HG03095 (cell line): ENCODE measurements at regions not wholly inside any gene's neighbourhood (a gene's known extent, or its start where the extent isn't known, plus 50 kb on each side); places are given as distances from the start of the nearest gene placed in this dataset.
"Not testable (repeated sequence)": the region's sequence is repeated elsewhere in the genome, so short reads cannot be mapped to it uniquely, and the experiment has no call there.

Source experiments
- ATAC-seq: cut with Tn5 transposase; IDR thresholded peaks from one replicate; pipeline ENCODE4 v1.9.1; 2021; ENCODE audit warnings: moderate library complexity; ENCODE audit not compliant: unreplicated experiment

GRCh38 chr4:74505355-74505978 is 60.5 kb downstream of the AREG start:
- ATAC-seq, result not testable (repeated sequence)

GRCh38 chr4:74509363-74509762 is 64.4 kb downstream of the AREG start:
- not testable (repeated sequence) for ATAC-seq

GRCh38 chr4:74516303-74516702 is 71.4 kb downstream of the AREG start:
- ATAC-seq, result no peak

- no peak for ATAC-seq
Measured at GRCh38 chr4:74517996-74518395, 73.1 kb downstream of the AREG start.

GRCh38 chr4:74522251-74522991 is 77.5 kb downstream of the AREG start:
- ATAC-seq, result no peak

- ATAC-seq, result no peak
Measured at GRCh38 chr4:74523096-74523495, 78.2 kb downstream of the AREG start.

- ATAC-seq, result no peak
Measured at GRCh38 chr4:74524985-74525384, 80.0 kb downstream of the AREG start.

- ATAC-seq, result no peak
Measured at GRCh38 chr4:74527049-74527448, 82.1 kb downstream of the AREG start.

GRCh38 chr4:74528178-74528577 is 83.2 kb downstream of the AREG start:
- no peak for ATAC-seq

- no peak for ATAC-seq
Measured at GRCh38 chr4:74529284-74530041, 84.5 kb downstream of the AREG start.

GRCh38 chr4:74531963-74532794 is 87.2 kb downstream of the AREG start:
- ATAC-seq, result peak; percentile 72

- no peak for ATAC-seq
Measured at GRCh38 chr4:74534121-74534520, 89.2 kb downstream of the AREG start.

- no peak for ATAC-seq
Measured at GRCh38 chr4:74534936-74535335, 90.0 kb downstream of the AREG start.

- no peak for ATAC-seq
Measured at GRCh38 chr4:74535512-74535911, 90.6 kb downstream of the AREG start.

GRCh38 chr4:74536557-74536956 is 91.6 kb downstream of the AREG start:
- no peak for ATAC-seq

- ATAC-seq, result no peak
Measured at GRCh38 chr4:74537459-74537858, 92.5 kb downstream of the AREG start.

- no peak for ATAC-seq
Measured at GRCh38 chr4:74539044-74539790, 94.3 kb downstream of the AREG start.

- ATAC-seq, result no peak
Measured at GRCh38 chr4:74540193-74540592, 95.3 kb downstream of the AREG start.

- ATAC-seq, result no peak
Measured at GRCh38 chr4:74541667-74542066, 96.7 kb downstream of the AREG start.

- ATAC-seq, result peak; percentile 86
Measured at GRCh38 chr4:74543231-74543781, 98.4 kb downstream of the AREG start.
